Fibroblast of lung (primary cell): ENCODE measurements at regions not wholly inside any gene's neighbourhood (a gene's known extent, or its start where the extent isn't known, plus 50 kb on each side); places are given as distances from the start of the nearest gene placed in this dataset.
A peak's percentile ranks its signal among the peaks of the same experiment; 100 is the strongest.

Experiments
- DNase-seq, 2 donors: peaks; one replicate each; pipeline versions ENCODE4 v3.0.0 to v3.0.0-alpha.2; 2010; ENCODE audit warnings: low read depth in 2 of 2
- H2AFZ ChIP-seq: 2 replicates; pipeline ENCODE4 v1.5.1; 2012; ENCODE audit warnings: low read length, control low read depth, inconsistent platforms
- H3K27ac ChIP-seq: 2 replicates; pipeline ENCODE4 v1.5.1; 2011; ENCODE audit warnings: low read length, control low read depth; ENCODE audit not compliant: insufficient read depth
- H3K27me3 ChIP-seq: 2 replicates; pipeline ENCODE4 v1.5.1; 2011; ENCODE audit warnings: mild to moderate bottlenecking, low read length; ENCODE audit not compliant: control insufficient read depth, insufficient read depth
- H3K36me3 ChIP-seq: 2 replicates; pipeline ENCODE4 v1.5.1; 2011; ENCODE audit warnings: low read length; ENCODE audit not compliant: control insufficient read depth, insufficient read depth
- H3K4me1 ChIP-seq: 2 replicates; pipeline ENCODE4 v1.5.1; 2011; ENCODE audit warnings: low read length; ENCODE audit not compliant: control insufficient read depth, insufficient read depth; ENCODE audit errors: extremely low read depth
- H3K4me2 ChIP-seq: 2 replicates; pipeline ENCODE4 v1.5.1; 2011; ENCODE audit warnings: low read length, control low read depth; ENCODE audit not compliant: insufficient read depth; ENCODE audit errors: extremely low read depth
- H3K4me3 ChIP-seq, 4 experiments: fragments of 200-600 bp in 1 of 4; sonication (generic) in 1 of 4; replicated peaks in 1 of 4; 2 replicates each; pipeline ENCODE4 v1.5.1; 2011 to 2016; ENCODE audit warnings: low read length in 4 of 4, low read depth in 3 of 4, mild to moderate bottlenecking in 3 of 4, control low read depth in 2 of 4, inconsistent platforms in 1 of 4, mixed read lengths in 1 of 4; ENCODE audit not compliant: insufficient read depth in 1 of 4; ENCODE audit errors: control extremely low read depth in 1 of 4
- H3K79me2 ChIP-seq: 2 replicates; pipeline ENCODE4 v1.5.1; 2012; ENCODE audit warnings: mild to moderate bottlenecking, low read length, inconsistent platforms; ENCODE audit not compliant: control insufficient read depth, insufficient read depth
- H3K9ac ChIP-seq: 2 replicates; pipeline ENCODE4 v1.5.1; 2011; ENCODE audit warnings: mild to moderate bottlenecking, low read length, control low read depth; ENCODE audit not compliant: insufficient read depth
- H3K9me3 ChIP-seq: 2 replicates; pipeline ENCODE4 v1.5.1; 2012; ENCODE audit warnings: low read depth, low read length; ENCODE audit not compliant: control insufficient read depth, insufficient read depth
- H4K20me1 ChIP-seq: 2 replicates; pipeline ENCODE4 v1.5.1; 2011; ENCODE audit warnings: low read length; ENCODE audit not compliant: control insufficient read depth, insufficient read depth; ENCODE audit errors: extremely low read depth
- CTCF ChIP-seq, 2 donors: IDR thresholded peaks in 1 of 2; conservative IDR thresholded peaks in 1 of 2; 1 replicate in 1 of 2; 2 replicates in 1 of 2; pipeline ENCODE4 v1.5.1; 2011 to 2012; ENCODE audit warnings: low read length in 2 of 2, control low read depth in 1 of 2, inconsistent platforms in 1 of 2, low read depth in 1 of 2, mild to moderate bottlenecking in 1 of 2
- EZH2 ChIP-seq: IDR thresholded peaks from 2 replicates; pipeline ENCODE4 v1.5.1; 2012; ENCODE audit warnings: low read length, control low read depth, mild to moderate bottlenecking; ENCODE audit errors: missing control alignments

GRCh38 chr14:85332401-85332800 is 197.5 kb upstream of the FLRT2 start:
- H3K4me2 ChIP-seq: no peak overlapping the region
- no peaks in the 10 kb centered on the region for H4K20me1 ChIP-seq
- no peak overlapping the region for H3K4me3 ChIP-seq
- H3K79me2 ChIP-seq: no peaks in the 10 kb centered on the region
- no peaks in the 10 kb centered on the region for H3K4me1 ChIP-seq
- TF ChIP-seq EZH2: no peak
- TF ChIP-seq CTCF (conservative IDR thresholded peaks at IDR 0.05 in 1 of 2, IDR thresholded peaks at IDR 0.05 in 1 of 2; ENCODE audit: low read depth in 1 of 2, low read length in 2 of 2): no peak
- H3K9ac ChIP-seq: no peak overlapping the region
- H3K36me3 ChIP-seq: no peaks in the 10 kb centered on the region
- no peak overlapping the region for H2AFZ ChIP-seq
- no peaks in the 10 kb centered on the region for H3K27me3 ChIP-seq
- H3K27ac ChIP-seq: no peak overlapping the region
- no peak for DNase-seq
- no peaks in the 10 kb centered on the region for H3K9me3 ChIP-seq

GRCh38 chr14:85333313-85333712 is 196.6 kb upstream of the FLRT2 start:
- no peaks in the 10 kb centered on the region for H3K36me3 ChIP-seq
- no peaks in the 10 kb centered on the region for H3K27me3 ChIP-seq
- H2AFZ ChIP-seq: no peak overlapping the region
- no peak overlapping the region for H3K4me3 ChIP-seq
- no peaks in the 10 kb centered on the region for H3K9me3 ChIP-seq
- no peaks in the 10 kb centered on the region for H4K20me1 ChIP-seq
- DNase-seq: peak; percentile 16 to 73
- no peak for TF ChIP-seq CTCF (conservative IDR thresholded peaks at IDR 0.05 in 1 of 2, IDR thresholded peaks at IDR 0.05 in 1 of 2; ENCODE audit: low read depth in 1 of 2, low read length in 2 of 2)
- TF ChIP-seq EZH2: no peak
- H3K4me1 ChIP-seq: no peaks in the 10 kb centered on the region
- no peak overlapping the region for H3K4me2 ChIP-seq
- H3K27ac ChIP-seq: no peak overlapping the region
- no peaks in the 10 kb centered on the region for H3K79me2 ChIP-seq
- H3K9ac ChIP-seq: no peak overlapping the region

- no peak for DNase-seq
- Histone ChIP-seq H3K27me3 (no peaks in the 10 kb centered on the region), H3K79me2 (no peaks in the 10 kb centered on the region), H3K4me2 (no peak overlapping the region), H3K4me1 (no peaks in the 10 kb centered on the region), H3K4me3 (no peak overlapping the region), H3K36me3 (no peaks in the 10 kb centered on the region), H4K20me1 (no peaks in the 10 kb centered on the region), H2AFZ (no peak overlapping the region), H3K9ac (no peak overlapping the region), H3K9me3 (no peaks in the 10 kb centered on the region), H3K27ac (no peak overlapping the region)
- no peak for TF ChIP-seq CTCF (conservative IDR thresholded peaks at IDR 0.05 in 1 of 2, IDR thresholded peaks at IDR 0.05 in 1 of 2; ENCODE audit: low read depth in 1 of 2, low read length in 2 of 2)
- no peak for TF ChIP-seq EZH2
Observed at GRCh38 chr14:85333841-85334240, 196.1 kb upstream of the FLRT2 start.
